ENCODE measurements at regions not wholly inside any gene's neighbourhood (a gene's known extent, or its start where the extent isn't known, plus 50 kb on each side); places are given as distances from the start of the nearest gene placed in this dataset.

DNA sequence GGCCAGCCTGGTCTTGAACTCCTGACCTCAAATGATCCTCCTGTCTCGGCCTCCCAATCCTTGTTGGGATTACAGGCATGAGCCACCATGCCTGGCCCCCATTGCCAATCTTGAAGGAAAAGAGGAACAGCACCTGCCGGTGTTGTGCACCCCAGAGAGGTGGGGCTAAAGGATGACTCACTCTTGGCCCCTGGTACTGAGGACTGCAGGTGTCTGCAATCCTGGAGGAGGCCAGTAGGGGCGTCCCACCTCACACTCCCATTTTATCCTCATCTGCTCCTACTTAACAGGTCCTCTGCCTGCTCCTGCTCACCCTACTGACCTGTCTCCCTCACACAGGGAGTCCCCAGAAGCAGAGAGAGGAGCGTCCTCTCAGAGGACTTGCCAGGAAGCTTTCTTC, 390.4 kb downstream of the ARHGEF28 start:
- Mint-ChIP-seq H3K36me3 (no peaks in the 10 kb centered on the region), H3K27ac (no peak overlapping the region), H3K4me1 (no peaks in the 10 kb centered on the region), H3K27me3 (peaks cover 15 to 24% of the 10 kb centered on the region in 2 donors), H3K4me3 (no peak overlapping the region), H3K9me3 (no peaks in the 10 kb centered on the region)
- Histone ChIP-seq H3K4me1 (ENCODE audit: control insufficient read depth in 1 of 2, extremely low read depth in 1 of 2, insufficient read depth in 2 of 2, low read length in 2 of 2) (no peaks in the 10 kb centered on the region), H3K27me3 (replicated peaks in 1 of 2; ENCODE audit: control insufficient read depth in 2 of 2, extremely low read depth in 1 of 2, insufficient read depth in 2 of 2, low read length in 1 of 2) (peaks cover 0 to 15% of the 10 kb centered on the region in 2 experiments), H3K36me3 (ENCODE audit: control insufficient read depth in 2 of 2, extremely low read depth in 1 of 2, insufficient read depth in 1 of 2, low read length in 1 of 2) (no peaks in the 10 kb centered on the region), H3K9me3 (no peaks in the 10 kb centered on the region), H3K4me3 (ENCODE audit: control insufficient read depth in 1 of 2, extremely low read depth in 1 of 2, low read length in 1 of 2) (no peak overlapping the region), H3K27ac (ENCODE audit: low read length) (no peak overlapping the region)
- ATAC-seq (replicated peaks in 1 of 4): no peak
- CTCF ChIA-PET: no interaction called here
- WGBS (ENCODE audit: insufficient coverage): 54% methylated on average over 3 of the region's 4 CpGs
- POLR2A ChIA-PET: no interaction called here
- no peak for DNase-seq

DNA sequence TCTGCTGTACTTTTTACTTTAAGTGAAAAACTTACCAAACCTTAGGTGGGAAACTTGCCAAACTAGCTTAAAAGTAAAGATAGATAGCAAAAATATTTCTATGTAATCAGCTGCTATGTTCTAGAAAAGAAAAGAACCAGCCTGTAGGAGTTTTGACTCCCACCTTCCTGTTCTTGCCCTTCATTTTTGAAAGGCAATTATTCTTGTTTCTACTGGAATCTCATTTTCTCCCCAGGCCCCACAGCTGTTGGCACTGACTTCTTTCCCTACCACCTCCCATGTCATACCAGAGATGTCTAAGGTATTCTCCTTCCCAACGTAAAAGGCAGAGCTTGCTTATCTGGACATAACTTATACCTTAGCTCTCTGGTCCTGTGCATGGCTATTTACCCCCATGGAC, 389.7 kb downstream of the ARHGEF28 start:
- Histone ChIP-seq H3K27me3 (replicated peaks in 1 of 2; ENCODE audit: control insufficient read depth in 2 of 2, extremely low read depth in 1 of 2, insufficient read depth in 2 of 2, low read length in 1 of 2) (peaks cover 0 to 15% of the 10 kb centered on the region in 2 experiments), H3K36me3 (ENCODE audit: control insufficient read depth in 2 of 2, extremely low read depth in 1 of 2, insufficient read depth in 1 of 2, low read length in 1 of 2) (no peaks in the 10 kb centered on the region), H3K4me3 (ENCODE audit: control insufficient read depth in 1 of 2, extremely low read depth in 1 of 2, low read length in 1 of 2) (no peak overlapping the region), H3K9me3 (no peaks in the 10 kb centered on the region), H3K27ac (ENCODE audit: low read length) (no peak overlapping the region), H3K4me1 (ENCODE audit: control insufficient read depth in 1 of 2, extremely low read depth in 1 of 2, insufficient read depth in 2 of 2, low read length in 2 of 2) (no peaks in the 10 kb centered on the region)
- Mint-ChIP-seq H3K4me3 (no peak overlapping the region), H3K9me3 (no peaks in the 10 kb centered on the region), H3K36me3 (no peaks in the 10 kb centered on the region), H3K27me3 (peaks cover 18 to 24% of the 10 kb centered on the region in 2 donors), H3K4me1 (no peaks in the 10 kb centered on the region), H3K27ac (no peak overlapping the region)
- POLR2A ChIA-PET: no interaction called here
- WGBS (ENCODE audit: insufficient coverage): no CpG with 5 or more reads among the region's 1 CpG
- no peak for DNase-seq
- CTCF ChIA-PET: no interaction called here
- no peak for ATAC-seq (replicated peaks in 1 of 4)

DNA sequence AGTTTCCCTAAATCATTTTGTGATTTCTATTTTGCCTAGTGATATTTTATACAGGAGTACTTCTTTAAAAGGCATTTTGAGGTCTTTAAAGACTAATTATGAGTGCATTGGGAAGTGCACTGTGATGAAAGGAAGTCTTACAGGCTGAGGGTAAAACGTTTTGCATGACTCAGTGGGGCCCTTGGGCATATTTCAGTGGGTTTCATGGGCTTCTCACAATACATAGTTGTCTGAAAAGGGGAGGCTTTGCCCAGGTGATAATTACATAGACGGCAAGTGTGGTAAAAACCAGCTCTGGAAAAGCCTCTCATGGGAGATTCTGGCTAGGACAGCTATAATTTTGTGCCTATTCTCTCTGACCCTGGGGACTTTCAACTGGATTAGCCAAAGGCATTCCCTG, 387.2 kb downstream of the ARHGEF28 start:
- H3K4me1 ChIP-seq (ENCODE audit: control insufficient read depth in 1 of 2, extremely low read depth in 1 of 2, insufficient read depth in 2 of 2, low read length in 2 of 2): no peaks in the 10 kb centered on the region
- DNase-seq (no peak), ATAC-seq (replicated peaks in 1 of 4) (no peak)
- no peak overlapping the region for H3K27ac ChIP-seq (ENCODE audit: low read length)
- Mint-ChIP-seq H3K36me3 (no peaks in the 10 kb centered on the region), H3K9me3 (no peaks in the 10 kb centered on the region), H3K27ac (no peak overlapping the region), H3K4me3 (no peak overlapping the region), H3K27me3 (peaks cover 18 to 20% of the 10 kb centered on the region in 2 donors), H3K4me1 (no peaks in the 10 kb centered on the region)
- no peaks in the 10 kb centered on the region for H3K36me3 ChIP-seq (ENCODE audit: control insufficient read depth in 2 of 2, extremely low read depth in 1 of 2, insufficient read depth in 1 of 2, low read length in 1 of 2)
- H3K27me3 ChIP-seq (replicated peaks in 1 of 2; ENCODE audit: control insufficient read depth in 2 of 2, extremely low read depth in 1 of 2, insufficient read depth in 2 of 2, low read length in 1 of 2): peaks cover 0 to 10% of the 10 kb centered on the region in 2 experiments
- H3K4me3 ChIP-seq (ENCODE audit: control insufficient read depth in 1 of 2, extremely low read depth in 1 of 2, low read length in 1 of 2): no peak overlapping the region
- CTCF ChIA-PET: no interaction called here
- H3K9me3 ChIP-seq: no peaks in the 10 kb centered on the region
- 100% methylated on average over 1 of the region's 2 CpGs for WGBS (ENCODE audit: insufficient coverage)
- POLR2A ChIA-PET: no interaction called here

DNA sequence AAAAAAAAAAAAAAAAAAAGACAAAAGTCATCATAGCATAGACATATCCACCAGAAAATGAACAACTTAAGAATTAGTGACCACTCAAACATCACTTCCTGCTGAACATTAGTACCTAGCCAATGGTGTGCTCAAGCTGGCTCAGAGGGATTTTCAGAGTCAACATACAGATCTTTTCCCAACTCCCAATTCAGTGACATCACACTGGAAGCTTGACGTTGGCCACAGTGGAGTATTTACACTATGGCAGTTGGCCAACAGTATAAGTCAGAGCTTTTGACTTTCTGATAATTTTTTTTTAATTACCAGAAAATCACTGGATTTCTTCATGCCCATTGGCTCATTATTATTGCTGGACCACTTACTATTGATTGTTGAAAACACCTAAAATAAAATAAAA, 383.5 kb downstream of the ARHGEF28 start:
- no peak for DNase-seq
- no peaks in the 10 kb centered on the region for H3K4me1 ChIP-seq (ENCODE audit: control insufficient read depth in 1 of 2, extremely low read depth in 1 of 2, insufficient read depth in 2 of 2, low read length in 2 of 2)
- POLR2A ChIA-PET: no interaction called here
- CTCF ChIA-PET: no interaction called here
- no CpG with 5 or more reads among the region's 1 CpG for WGBS (ENCODE audit: insufficient coverage)
- no peaks in the 10 kb centered on the region for H3K27me3 ChIP-seq (replicated peaks in 1 of 2; ENCODE audit: control insufficient read depth in 2 of 2, extremely low read depth in 1 of 2, insufficient read depth in 2 of 2, low read length in 1 of 2)
- no peak for ATAC-seq (replicated peaks in 1 of 4)
- H3K36me3 ChIP-seq (ENCODE audit: control insufficient read depth in 2 of 2, extremely low read depth in 1 of 2, insufficient read depth in 1 of 2, low read length in 1 of 2): no peaks in the 10 kb centered on the region
- no peaks in the 10 kb centered on the region for H3K9me3 ChIP-seq
- Mint-ChIP-seq H3K4me3 (no peak overlapping the region), H3K36me3 (no peaks in the 10 kb centered on the region), H3K27me3 (peaks cover 19 to 24% of the 10 kb centered on the region in 2 donors), H3K9me3 (no peaks in the 10 kb centered on the region), H3K4me1 (no peaks in the 10 kb centered on the region), H3K27ac (no peak overlapping the region)
- H3K4me3 ChIP-seq (ENCODE audit: control insufficient read depth in 1 of 2, extremely low read depth in 1 of 2, low read length in 1 of 2): no peak overlapping the region
- H3K27ac ChIP-seq (ENCODE audit: low read length): no peak overlapping the region

DNA sequence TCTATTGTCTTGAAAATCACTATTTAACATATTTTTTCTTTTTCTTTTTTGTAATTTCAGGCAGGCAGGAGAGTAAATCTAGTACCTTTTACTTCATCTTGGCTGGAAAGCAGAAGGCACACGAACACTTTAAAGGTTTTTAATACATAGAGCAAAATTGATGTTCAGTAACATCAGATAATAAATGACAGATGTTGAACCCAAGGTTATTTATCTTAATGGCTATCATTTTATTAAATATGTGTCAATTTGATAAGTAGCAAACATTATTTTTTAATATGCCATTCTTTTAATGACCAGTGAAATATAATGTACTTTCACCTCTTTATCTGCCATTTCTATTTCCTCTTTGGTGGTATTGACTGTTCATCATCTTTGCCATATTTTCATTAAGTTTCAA, 381.2 kb downstream of the ARHGEF28 start:
- Mint-ChIP-seq H3K27me3 (peaks cover 19 to 21% of the 10 kb centered on the region in 2 donors), H3K4me1 (no peaks in the 10 kb centered on the region), H3K4me3 (no peak overlapping the region), H3K9me3 (no peaks in the 10 kb centered on the region), H3K27ac (no peak overlapping the region), H3K36me3 (no peaks in the 10 kb centered on the region)
- Histone ChIP-seq H3K9me3 (no peaks in the 10 kb centered on the region), H3K27ac (ENCODE audit: low read length) (no peak overlapping the region), H3K4me1 (ENCODE audit: control insufficient read depth in 1 of 2, extremely low read depth in 1 of 2, insufficient read depth in 2 of 2, low read length in 2 of 2) (no peaks in the 10 kb centered on the region), H3K27me3 (replicated peaks in 1 of 2; ENCODE audit: control insufficient read depth in 2 of 2, extremely low read depth in 1 of 2, insufficient read depth in 2 of 2, low read length in 1 of 2) (no peaks in the 10 kb centered on the region), H3K36me3 (ENCODE audit: control insufficient read depth in 2 of 2, extremely low read depth in 1 of 2, insufficient read depth in 1 of 2, low read length in 1 of 2) (no peaks in the 10 kb centered on the region), H3K4me3 (ENCODE audit: control insufficient read depth in 1 of 2, extremely low read depth in 1 of 2, low read length in 1 of 2) (no peak overlapping the region)
- DNase-seq: no peak
- no peak for ATAC-seq (replicated peaks in 1 of 4)
- WGBS (ENCODE audit: insufficient coverage): no CpG with 5 or more reads among the region's 1 CpG
- ChIA-PET POLR2A (no interaction called here), CTCF (no interaction called here)

DNA sequence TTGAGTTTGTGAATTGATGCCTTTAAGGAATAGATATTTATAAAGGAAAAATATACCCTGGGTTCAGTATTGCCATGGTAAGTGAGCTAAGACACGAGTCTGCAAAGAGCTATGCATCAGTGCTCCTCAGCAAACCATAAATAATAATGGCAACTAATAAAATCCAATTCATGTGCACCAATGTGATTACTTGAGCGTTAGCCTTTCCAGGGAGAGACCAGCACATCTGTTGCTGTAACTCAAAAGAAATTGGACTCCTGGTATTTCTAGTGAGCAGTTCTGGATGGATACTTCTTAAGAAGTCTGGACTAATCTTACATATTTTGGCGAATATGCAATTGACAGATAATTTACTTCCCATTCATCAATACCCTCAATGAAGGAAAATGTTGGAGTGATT, 373.3 kb downstream of the ARHGEF28 start:
- H3K4me1 ChIP-seq (ENCODE audit: control insufficient read depth in 1 of 2, extremely low read depth in 1 of 2, insufficient read depth in 2 of 2, low read length in 2 of 2): no peaks in the 10 kb centered on the region
- H3K36me3 ChIP-seq (ENCODE audit: control insufficient read depth in 2 of 2, extremely low read depth in 1 of 2, insufficient read depth in 1 of 2, low read length in 1 of 2): no peaks in the 10 kb centered on the region
- no peaks in the 10 kb centered on the region for H3K4me1 Mint-ChIP-seq
- H3K4me3 Mint-ChIP-seq: no peak overlapping the region
- H3K9me3 Mint-ChIP-seq: no peaks in the 10 kb centered on the region
- peaks cover 10 to 11% of the 10 kb centered on the region in 2 donors for H3K27me3 Mint-ChIP-seq
- no peak overlapping the region for H3K27ac Mint-ChIP-seq
- no peak for ATAC-seq (replicated peaks in 1 of 4)
- H3K4me3 ChIP-seq (ENCODE audit: control insufficient read depth in 1 of 2, extremely low read depth in 1 of 2, low read length in 1 of 2): no peak overlapping the region
- peaks cover 0 to 2% of the 10 kb centered on the region in 2 experiments for H3K27me3 ChIP-seq (replicated peaks in 1 of 2; ENCODE audit: control insufficient read depth in 2 of 2, extremely low read depth in 1 of 2, insufficient read depth in 2 of 2, low read length in 1 of 2)
- H3K9me3 ChIP-seq: no peaks in the 10 kb centered on the region
- H3K36me3 Mint-ChIP-seq: no peaks in the 10 kb centered on the region
- CTCF ChIA-PET: interaction anchor here in 1 of 2 donors (0.5 to 0.6 kb wide), 2 partner anchors 41 to 575 kb away, joined by 3 read pairs; no protein-coding TSS in a partner anchor
- POLR2A ChIA-PET: interaction anchor here in 1 of 2 donors (0.6 kb wide), 1 partner anchor 19 kb away, joined by 5 read pairs; no protein-coding TSS in a partner anchor
- H3K27ac ChIP-seq (ENCODE audit: low read length): no peak overlapping the region
- DNase-seq: no peak
- WGBS (ENCODE audit: insufficient coverage): no CpG with 5 or more reads among the region's 3 CpGs

DNA sequence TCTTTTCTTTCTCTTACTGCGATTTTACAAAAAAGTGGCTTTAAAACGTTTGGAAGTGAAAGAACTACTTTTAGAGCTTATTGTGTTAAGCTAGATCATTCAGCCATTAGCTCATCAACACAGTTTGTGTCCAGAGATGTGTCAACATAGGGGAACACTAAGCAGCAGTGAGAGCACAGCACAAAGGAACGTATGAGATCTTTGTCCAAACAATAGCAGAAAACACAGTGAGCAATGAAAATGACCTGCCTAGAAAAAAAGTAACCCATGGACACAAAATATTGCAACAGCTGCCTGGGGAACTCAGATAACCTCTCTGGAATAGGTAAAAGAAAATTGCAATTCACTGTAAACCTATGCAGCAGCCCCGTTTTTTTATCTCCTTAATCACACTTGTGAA, 372.5 kb downstream of the ARHGEF28 start:
- Mint-ChIP-seq H3K9me3 (peaks cover 3 to 4% (median 3%) of the 10 kb centered on the region in 3 donors), H3K36me3 (no peaks in the 10 kb centered on the region)
- CTCF ChIA-PET: interaction anchor here in 1 of 2 donors (0.6 kb wide), 1 partner anchor 40 kb away, joined by 3 read pairs; no protein-coding TSS in a partner anchor

More for the DNA sequence above, 372.5 kb downstream of the ARHGEF28 start:
- Histone ChIP-seq H3K27me3 (replicated peaks in 1 of 2; ENCODE audit: control insufficient read depth in 2 of 2, extremely low read depth in 1 of 2, insufficient read depth in 2 of 2, low read length in 1 of 2) (peaks cover 0 to 2% of the 10 kb centered on the region in 2 experiments), H3K27ac (ENCODE audit: low read length) (no peak overlapping the region), H3K4me1 (ENCODE audit: control insufficient read depth in 1 of 2, extremely low read depth in 1 of 2, insufficient read depth in 2 of 2, low read length in 2 of 2) (no peaks in the 10 kb centered on the region), H3K36me3 (ENCODE audit: control insufficient read depth in 2 of 2, extremely low read depth in 1 of 2, insufficient read depth in 1 of 2, low read length in 1 of 2) (no peaks in the 10 kb centered on the region), H3K9me3 (no peaks in the 10 kb centered on the region), H3K4me3 (ENCODE audit: control insufficient read depth in 1 of 2, extremely low read depth in 1 of 2, low read length in 1 of 2) (no peak overlapping the region)
- no CpG with 5 or more reads among the region's 4 CpGs for WGBS (ENCODE audit: insufficient coverage)
- H3K27me3 Mint-ChIP-seq: peaks cover 13% of the 10 kb centered on the region in 2 donors
- H3K4me1 Mint-ChIP-seq: no peaks in the 10 kb centered on the region
- H3K27ac Mint-ChIP-seq: no peak overlapping the region
- no peak overlapping the region for H3K4me3 Mint-ChIP-seq
- DNase-seq (no peak), ATAC-seq (replicated peaks in 1 of 4) (no peak)
- POLR2A ChIA-PET: no interaction called here

Measured in T-cell (primary cell).